RWPE1 (cell line): ENCODE measurements at regions not wholly inside any gene's neighbourhood (a gene's known extent, or its start where the extent isn't known, plus 50 kb on each side); places are given as distances from the start of the nearest gene placed in this dataset.

Experiments
- CTCF ChIA-PET: fragments of 350-600 bp; sonication (Branson Sonifier 250); formaldehyde crosslinking; extraction: SDS; loops from one replicate; lab custom pipeline; 2021; lab: Yijun Ruan, JAX
- POLR2A ChIA-PET: fragments of 400-600 bp; formaldehyde crosslinking; extraction: SDS; loops from one replicate; lab custom pipeline; 2020; ENCODE audit warnings: antibody characterized with exemption; ENCODE audit not compliant: low non-redundant PET; lab: Yijun Ruan, JAX
- DNase-seq: peaks from one replicate; pipeline ENCODE4 v3.0.0; 2012; ENCODE audit warnings: low spot score
- H3K27ac ChIP-seq: fragments of 450-650 bp; 2 replicates; pipeline ENCODE4 v1.5.1; 2017
- CTCF ChIP-seq: fragments of 450-650 bp; conservative IDR thresholded peaks from 2 replicates; pipeline ENCODE4 v1.5.1; 2017; ENCODE audit warnings: low read depth, mild to moderate bottlenecking

DNA sequence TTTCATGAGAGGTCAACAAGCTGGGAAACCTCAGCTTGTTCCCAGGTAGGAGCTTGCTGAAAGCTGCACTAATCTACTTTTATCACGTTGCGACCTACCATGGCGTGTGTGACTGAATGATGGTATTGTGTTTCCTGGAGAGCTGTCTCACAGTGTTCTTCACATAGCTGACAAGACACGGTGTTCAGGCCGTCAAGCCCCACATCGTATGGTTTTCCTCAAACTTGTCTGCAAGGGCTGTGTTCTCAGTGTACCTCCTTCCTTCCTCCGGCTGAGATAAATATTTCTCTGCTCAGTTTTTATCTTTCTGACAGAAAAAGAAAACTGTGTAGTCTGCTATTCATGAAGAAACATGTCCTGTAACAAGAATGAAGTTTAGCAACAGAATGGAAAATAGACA, 244.8 kb downstream of the DCDC2C start:
- ChIA-PET POLR2A (no interaction called here), CTCF (no interaction called here)
- DNase-seq = no peak
- no peak for TF ChIP-seq CTCF
- H3K27ac ChIP-seq = no peak overlapping the region

DNA sequence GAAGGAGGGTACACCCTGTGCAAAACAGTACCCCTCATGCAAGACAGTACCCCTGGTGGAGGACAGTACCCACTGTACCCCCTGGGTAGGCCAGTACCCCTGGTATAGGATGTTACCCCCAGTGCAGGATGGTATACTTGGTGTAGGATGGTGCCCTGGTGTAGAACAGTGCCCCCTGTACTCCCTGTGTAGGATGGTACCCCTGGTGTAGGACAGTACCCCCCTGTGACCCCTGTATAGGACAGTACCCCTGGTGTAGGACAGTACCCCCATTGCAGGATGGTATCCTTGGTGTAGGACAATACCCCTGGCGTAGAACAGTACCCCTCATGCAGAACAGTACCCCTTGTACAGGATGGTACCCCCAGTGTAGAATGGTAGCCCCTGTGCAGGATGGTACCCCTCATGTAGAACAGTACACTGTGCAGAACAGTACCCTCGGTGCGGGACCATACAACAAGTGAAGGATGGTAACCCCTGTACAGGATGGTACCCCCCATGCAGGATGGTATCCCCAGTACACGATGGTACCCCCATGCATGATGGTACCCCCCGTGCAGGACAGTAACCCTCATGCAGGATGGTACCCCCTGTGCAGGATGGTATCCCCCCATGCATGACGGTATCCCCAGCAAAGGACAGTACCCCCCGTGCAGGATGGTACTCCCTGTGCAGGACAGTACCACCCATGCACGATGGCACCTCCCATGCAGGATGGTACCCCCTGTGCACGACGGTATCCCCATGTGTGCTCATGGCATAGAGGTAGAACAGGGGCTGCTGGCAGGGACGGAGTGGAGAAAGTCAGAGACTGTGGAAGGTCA, 248.0 kb downstream of the DCDC2C start:
- CTCF ChIA-PET = no interaction called here

DNA sequence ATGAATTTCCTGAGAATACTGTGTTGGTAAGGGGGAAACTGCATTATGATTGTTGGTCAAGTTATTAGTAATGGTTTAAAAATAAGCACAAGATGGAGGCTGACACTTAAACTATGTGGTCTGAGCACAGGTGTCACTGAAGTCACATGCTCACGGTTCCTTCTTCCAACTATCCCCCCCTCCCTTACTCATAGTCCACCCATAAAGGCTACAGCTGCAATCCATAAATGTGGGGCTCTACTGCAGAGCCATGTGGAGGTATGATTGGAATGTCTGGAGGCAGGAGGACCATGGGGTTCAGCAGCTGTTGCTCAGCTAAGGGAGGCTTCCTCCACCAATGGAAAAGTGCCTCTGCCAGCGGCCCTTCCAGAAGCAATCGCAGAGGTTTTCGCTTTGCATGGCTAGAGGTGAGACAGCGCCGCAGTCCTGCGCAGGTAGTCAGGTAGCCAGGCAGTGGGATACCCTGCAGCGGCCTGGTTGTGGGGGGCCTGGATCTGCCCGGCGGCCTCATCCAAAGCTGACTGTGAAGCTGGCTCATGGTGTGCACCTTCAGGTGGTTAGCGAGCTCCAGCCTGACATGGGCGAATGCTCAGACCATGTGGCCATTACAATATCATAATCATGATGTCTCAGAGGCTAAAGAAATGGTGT, 249.6 kb downstream of the DCDC2C start:
- CTCF ChIA-PET = no interaction called here
- H3K27ac ChIP-seq = no peak overlapping the region
- POLR2A ChIA-PET = no interaction called here
- no peak for TF ChIP-seq CTCF
- DNase-seq = no peak

More for the DNA sequence above, 248.0 kb downstream of the DCDC2C start:
- POLR2A ChIA-PET = no interaction called here
- TF ChIP-seq CTCF = no peak
- no peak for DNase-seq
- H3K27ac ChIP-seq = no peak overlapping the region

GRCh38 chr2:3954261-3954660, 250.9 kb downstream of the DCDC2C start:
- DNase-seq = no peak
- CTCF ChIA-PET = no interaction called here
- POLR2A ChIA-PET = no interaction called here

DNA sequence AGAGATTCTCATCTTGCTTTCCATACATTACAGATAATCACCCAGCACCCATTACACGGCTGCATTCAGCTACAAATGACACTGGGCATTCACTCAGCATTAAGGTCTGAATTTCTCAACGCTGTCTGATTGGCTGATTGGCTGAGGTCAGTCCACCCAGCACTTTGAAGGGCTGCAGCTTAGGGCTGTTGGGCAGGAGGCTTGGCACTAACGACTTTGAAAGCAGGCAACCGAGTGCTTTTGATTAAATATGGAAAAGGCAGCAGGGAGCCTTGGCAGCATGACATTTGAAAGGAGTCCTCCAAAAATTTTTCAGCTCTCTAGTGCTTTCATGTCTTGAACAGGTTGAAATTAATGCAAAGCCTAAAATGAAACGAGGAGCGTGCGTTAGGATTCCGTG, 253.0 kb downstream of the DCDC2C start:
- no peak for DNase-seq
- no peak overlapping the region for H3K27ac ChIP-seq
- no peak for TF ChIP-seq CTCF
- CTCF ChIA-PET = no interaction called here
- POLR2A ChIA-PET = no interaction called here

More at GRCh38 chr2:3954261-3954660, 250.9 kb downstream of the DCDC2C start:
- H3K27ac ChIP-seq = no peak overlapping the region
- no peak for TF ChIP-seq CTCF

GRCh38 chr2:3956892-3957291, 253.5 kb downstream of the DCDC2C start:
- ChIA-PET POLR2A (no interaction called here), CTCF (no interaction called here)
- no peak overlapping the region for H3K27ac ChIP-seq
- DNase-seq = no peak
- no peak for TF ChIP-seq CTCF
